Natural killer cell (primary cell): ENCODE measurements at regions not wholly inside any gene's neighbourhood (a gene's known extent, or its start where the extent isn't known, plus 50 kb on each side); places are given as distances from the start of the nearest gene placed in this dataset.

ENCODE experiments used
- ATAC-seq, 3 donors: fragments of 150-1000 bp in 2 of 3; fragments of 200-7000 bp in 1 of 3; cut with Tn5 transposase; 1 replicate in 1 of 3; 2 replicates in 2 of 3; pipeline ENCODE4 v1.10.0; 2021; ENCODE audit warnings: mild to moderate bottlenecking in 2 of 3, moderate library complexity in 2 of 3
- DNase-seq, 2 donors: peaks; one replicate each; pipeline versions ENCODE4 v3.0.0 to v3.0.0-alpha.2; 2013 to 2021; ENCODE audit warnings: mixed read lengths in 1 of 2
- H3K27ac ChIP-seq: one replicate; pipeline ENCODE4 v1.5.1; 2013; ENCODE audit warnings: mild to moderate bottlenecking, low read length
- H3K27me3 ChIP-seq: one replicate; pipeline ENCODE4 v1.6.1; 2013; ENCODE audit warnings: low read length; ENCODE audit not compliant: control insufficient read depth, insufficient read depth
- H3K36me3 ChIP-seq: one replicate; pipeline ENCODE4 v1.6.1; 2013; ENCODE audit warnings: low read length; ENCODE audit not compliant: control insufficient read depth, insufficient read depth
- H3K4me1 ChIP-seq: one replicate; pipeline ENCODE4 v1.6.1; 2013; ENCODE audit warnings: low read length; ENCODE audit not compliant: control insufficient read depth, insufficient read depth
- H3K4me3 ChIP-seq: one replicate; pipeline ENCODE4 v1.5.1; 2013; ENCODE audit warnings: low read length
- H3K9me3 ChIP-seq: one replicate; pipeline ENCODE4 v1.6.1; 2013; ENCODE audit warnings: low read length; ENCODE audit not compliant: control insufficient read depth, insufficient read depth
- H3K27ac Mint-ChIP-seq, 2 donors: one replicate each; pipeline ENCODE4 v1.8.0; 2022; ENCODE audit warnings: mild to moderate bottlenecking in 2 of 2, mixed read lengths in 2 of 2, moderate library complexity in 1 of 2
- H3K27me3 Mint-ChIP-seq, 2 donors: one replicate each; pipeline ENCODE4 v1.8.0; 2022; ENCODE audit warnings: low read depth in 2 of 2, mixed read lengths in 2 of 2
- H3K36me3 Mint-ChIP-seq: one replicate; pipeline ENCODE4 v1.8.0; 2022; ENCODE audit warnings: mixed read lengths
- H3K4me1 Mint-ChIP-seq, 2 donors: one replicate each; pipeline ENCODE4 v1.8.0; 2022; ENCODE audit warnings: mixed read lengths in 2 of 2
- H3K4me3 Mint-ChIP-seq: one replicate; pipeline ENCODE4 v1.8.0; 2022; ENCODE audit warnings: mild to moderate bottlenecking, moderate library complexity, mixed read lengths
- H3K9me3 Mint-ChIP-seq, 2 donors: one replicate each; pipeline ENCODE4 v1.8.0; 2022; ENCODE audit warnings: mixed read lengths in 2 of 2
- WGBS: methylation state at CpG from one replicate; pipeline ENCODE4 v1.1.7; 2013; ENCODE audit warnings: missing lambda C conversion rate; ENCODE audit not compliant: insufficient coverage; 5-methylcytosine and 5-hydroxymethylcytosine counted together
- intact Hi-C: fragments of 100-400 bp; cut with micrococcal nuclease; formaldehyde crosslinking; loops from one replicate; pipeline ENCODE4 v1.14.2; 2022
- TF ChIP-seq, protein P1 (sequence below): fragments of 200-600 bp; IDR thresholded peaks from one replicate; pipeline ENCODE4 v1.8.0; 2022; ENCODE audit warnings: antibody characterized with exemption

DNA sequence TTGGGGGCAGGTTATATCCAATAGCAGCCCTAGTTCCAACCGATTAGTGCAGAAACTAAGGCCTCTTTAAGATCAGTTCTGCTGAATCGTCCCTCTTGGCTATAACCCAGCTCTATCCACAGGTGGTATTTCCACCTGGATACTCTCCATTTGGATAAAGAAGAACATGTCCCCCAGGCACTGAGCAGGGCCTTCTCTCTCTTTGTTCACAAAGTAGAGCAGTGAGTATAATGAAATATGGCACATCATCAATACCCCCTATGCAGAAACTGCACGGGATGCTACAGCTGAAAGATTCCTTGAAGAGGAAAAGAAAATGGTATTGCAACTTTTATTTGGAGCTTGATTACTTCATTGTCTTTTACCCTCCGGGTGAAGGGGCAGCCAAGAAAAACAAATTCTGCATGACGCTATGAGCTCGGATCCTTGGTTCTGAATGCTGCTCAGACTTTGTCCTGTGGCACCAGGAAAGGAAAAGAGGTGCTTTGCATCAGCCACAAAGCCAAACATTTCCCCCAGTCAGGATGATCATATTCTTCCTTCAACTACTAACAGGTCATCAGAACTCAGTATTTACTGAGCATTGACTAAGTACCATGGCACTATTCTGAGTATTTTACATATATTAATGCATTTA is 399.7 kb downstream of the NPIPA8 start:
- Histone ChIP-seq H3K27ac (no peak overlapping the region), H3K27me3 (no peaks in the 10 kb centered on the region), H3K36me3 (no peaks in the 10 kb centered on the region), H3K4me1 (no peaks in the 10 kb centered on the region), H3K9me3 (no peaks in the 10 kb centered on the region), H3K4me3 (no peak overlapping the region)
- TF ChIP-seq, protein P1, sequence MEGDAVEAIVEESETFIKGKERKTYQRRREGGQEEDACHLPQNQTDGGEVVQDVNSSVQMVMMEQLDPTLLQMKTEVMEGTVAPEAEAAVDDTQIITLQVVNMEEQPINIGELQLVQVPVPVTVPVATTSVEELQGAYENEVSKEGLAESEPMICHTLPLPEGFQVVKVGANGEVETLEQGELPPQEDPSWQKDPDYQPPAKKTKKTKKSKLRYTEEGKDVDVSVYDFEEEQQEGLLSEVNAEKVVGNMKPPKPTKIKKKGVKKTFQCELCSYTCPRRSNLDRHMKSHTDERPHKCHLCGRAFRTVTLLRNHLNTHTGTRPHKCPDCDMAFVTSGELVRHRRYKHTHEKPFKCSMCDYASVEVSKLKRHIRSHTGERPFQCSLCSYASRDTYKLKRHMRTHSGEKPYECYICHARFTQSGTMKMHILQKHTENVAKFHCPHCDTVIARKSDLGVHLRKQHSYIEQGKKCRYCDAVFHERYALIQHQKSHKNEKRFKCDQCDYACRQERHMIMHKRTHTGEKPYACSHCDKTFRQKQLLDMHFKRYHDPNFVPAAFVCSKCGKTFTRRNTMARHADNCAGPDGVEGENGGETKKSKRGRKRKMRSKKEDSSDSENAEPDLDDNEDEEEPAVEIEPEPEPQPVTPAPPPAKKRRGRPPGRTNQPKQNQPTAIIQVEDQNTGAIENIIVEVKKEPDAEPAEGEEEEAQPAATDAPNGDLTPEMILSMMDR, result no peak
- 90% methylated on average over 5 of the region's 6 CpGs for WGBS
- H3K27ac Mint-ChIP-seq, result no peak overlapping the region
- H3K36me3 Mint-ChIP-seq, result no peaks in the 10 kb centered on the region
- intact Hi-C loops, result no loop called here
- no peak for ATAC-seq
- H3K4me3 Mint-ChIP-seq, result no peak overlapping the region
- H3K4me1 Mint-ChIP-seq, result no peaks in the 10 kb centered on the region
- DNase-seq, result no peak
- H3K27me3 Mint-ChIP-seq, result no peaks in the 10 kb centered on the region
- no peaks in the 10 kb centered on the region for H3K9me3 Mint-ChIP-seq

DNA sequence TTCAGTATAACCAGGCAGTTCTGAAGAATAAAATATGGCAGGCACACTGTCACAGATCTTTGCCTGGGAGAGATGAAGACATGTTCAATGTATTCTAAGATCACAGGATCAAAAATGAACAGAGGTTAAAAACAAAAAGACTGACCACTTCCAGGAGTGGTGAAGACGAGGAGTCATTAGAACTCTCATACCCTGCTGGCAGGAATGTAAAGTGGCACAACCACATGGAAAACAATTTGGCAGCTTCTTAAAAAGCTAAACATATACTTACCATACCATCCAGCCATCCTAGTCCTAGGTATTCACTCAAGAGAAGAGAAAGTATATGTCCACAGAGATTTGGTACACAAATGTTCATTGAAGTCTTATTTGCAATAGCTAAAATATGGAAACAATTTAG is 406.3 kb downstream of the NPIPA8 start:
- H3K36me3 ChIP-seq, result no peaks in the 10 kb centered on the region
- Mint-ChIP-seq H3K36me3 (no peaks in the 10 kb centered on the region), H3K27me3 (peaks cover 13 to 33% of the 10 kb centered on the region in 2 donors), H3K9me3 (no peaks in the 10 kb centered on the region), H3K27ac (no peak overlapping the region), H3K4me3 (no peak overlapping the region), H3K4me1 (no peaks in the 10 kb centered on the region)
- no peaks in the 10 kb centered on the region for H3K4me1 ChIP-seq
- no peak for DNase-seq
- no peak for ATAC-seq
- intact Hi-C loops, result no loop called here
- H3K9me3 ChIP-seq, result no peaks in the 10 kb centered on the region
- no peaks in the 10 kb centered on the region for H3K27me3 ChIP-seq
- H3K27ac ChIP-seq, result no peak overlapping the region
- H3K4me3 ChIP-seq, result no peak overlapping the region
- TF ChIP-seq, protein P1, result no peak
- WGBS, result 88% methylated on average over 1 of the region's 1 CpG

DNA sequence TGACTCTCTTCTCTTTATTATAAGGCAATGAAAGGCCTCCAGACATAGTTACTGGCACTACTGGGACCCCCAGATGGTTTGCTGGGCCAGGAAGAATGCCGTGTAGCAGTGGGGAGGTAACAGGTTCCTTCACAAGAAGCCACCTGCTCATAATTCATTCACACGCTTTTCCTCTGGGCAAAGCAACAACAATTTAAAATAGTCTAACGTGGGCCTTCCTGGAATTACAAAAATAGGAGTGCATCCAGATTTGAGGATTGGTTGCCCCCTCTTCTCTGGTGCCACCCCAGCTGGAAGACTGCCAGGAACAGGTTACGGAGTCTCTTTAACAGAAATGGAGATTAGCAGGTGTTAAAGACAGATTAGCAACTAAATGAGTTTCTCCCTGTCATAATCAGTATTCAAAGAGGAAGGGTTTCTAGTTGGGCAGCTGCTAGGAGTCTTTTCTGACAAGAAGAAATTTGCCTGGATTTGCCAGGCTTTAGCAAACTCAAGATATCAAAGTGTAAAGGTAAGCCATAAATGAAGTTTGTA is 409.6 kb downstream of the NPIPA8 start:
- 34% methylated on average over 3 of the region's 4 CpGs for WGBS
- H3K36me3 Mint-ChIP-seq, result no peaks in the 10 kb centered on the region
- Histone ChIP-seq H3K4me3 (no peak overlapping the region), H3K27ac (no peak overlapping the region), H3K27me3 (no peaks in the 10 kb centered on the region), H3K36me3 (no peaks in the 10 kb centered on the region), H3K4me1 (no peaks in the 10 kb centered on the region), H3K9me3 (no peaks in the 10 kb centered on the region)
- no peak for ATAC-seq
- intact Hi-C loops, result no loop called here
- peaks cover 15 to 49% of the 10 kb centered on the region in 2 donors for H3K27me3 Mint-ChIP-seq
- no peak overlapping the region for H3K4me3 Mint-ChIP-seq
- H3K9me3 Mint-ChIP-seq, result no peaks in the 10 kb centered on the region
- TF ChIP-seq, protein P1, result no peak
- no peaks in the 10 kb centered on the region for H3K4me1 Mint-ChIP-seq
- no peak for DNase-seq
- no peak overlapping the region for H3K27ac Mint-ChIP-seq

DNA sequence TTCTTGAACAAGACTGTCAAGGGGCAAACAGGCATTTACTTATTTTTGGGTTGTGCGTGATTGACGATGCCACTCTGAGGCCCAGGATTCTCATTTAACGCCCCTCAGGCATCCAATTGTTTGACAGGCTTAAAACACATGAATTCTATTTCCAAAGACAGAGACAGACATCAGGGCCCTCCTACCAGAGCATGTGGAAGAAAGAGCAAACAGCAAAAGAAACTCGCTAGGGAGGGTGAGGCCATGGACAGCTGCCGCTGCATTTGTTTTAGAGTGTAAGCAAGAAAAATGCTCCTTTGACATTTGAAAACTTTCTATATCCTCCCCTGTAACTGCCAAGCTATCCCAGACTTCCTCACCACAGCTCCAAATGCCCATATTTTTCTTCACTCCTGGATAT is 410.1 kb downstream of the NPIPA8 start:
- Histone ChIP-seq H3K36me3 (no peaks in the 10 kb centered on the region), H3K4me1 (no peaks in the 10 kb centered on the region), H3K9me3 (no peaks in the 10 kb centered on the region), H3K4me3 (no peak overlapping the region), H3K27ac (no peak overlapping the region), H3K27me3 (no peaks in the 10 kb centered on the region)
- H3K4me1 Mint-ChIP-seq, result no peaks in the 10 kb centered on the region
- H3K27ac Mint-ChIP-seq, result no peak overlapping the region
- ATAC-seq, result no peak
- TF ChIP-seq, protein P1, result no peak
- H3K27me3 Mint-ChIP-seq, result peaks cover 18 to 54% of the 10 kb centered on the region in 2 donors
- no peak for DNase-seq
- H3K36me3 Mint-ChIP-seq, result no peaks in the 10 kb centered on the region
- WGBS, result 87% methylated on average over 5 of the region's 5 CpGs
- H3K9me3 Mint-ChIP-seq, result no peaks in the 10 kb centered on the region
- no peak overlapping the region for H3K4me3 Mint-ChIP-seq
- intact Hi-C loops, result no loop called here
